GM12873 (cell line): ENCODE measurements at regions not wholly inside any gene's neighbourhood (a gene's known extent, or its start where the extent isn't known, plus 50 kb on each side); places are given as distances from the start of the nearest gene placed in this dataset.

ENCODE experiments used
- CTCF ChIP-seq: IDR thresholded peaks from 2 replicates; pipeline ENCODE4 v1.5.1; 2012; ENCODE audit warnings: low read depth, mild to moderate bottlenecking, moderate library complexity, low read length, control low read depth; ENCODE audit not compliant: insufficient read depth; ENCODE audit errors: missing control alignments

GRCh38 chr6:91042656-91043055 lies 455.8 kb upstream of the MAP3K7 start:
- TF ChIP-seq CTCF, result no peak

- no peak for TF ChIP-seq CTCF
Measured at GRCh38 chr6:91033964-91034363, 447.1 kb upstream of the MAP3K7 start.

GRCh38 chr6:91031581-91031980 lies 444.7 kb upstream of the MAP3K7 start:
- no peak for TF ChIP-seq CTCF

GRCh38 chr6:91029211-91029610 lies 442.3 kb upstream of the MAP3K7 start:
- no peak for TF ChIP-seq CTCF

GRCh38 chr6:91023529-91023928 lies 436.7 kb upstream of the MAP3K7 start:
- TF ChIP-seq CTCF, result no peak

GRCh38 chr6:91020744-91021143 lies 433.9 kb upstream of the MAP3K7 start:
- TF ChIP-seq CTCF, result no peak

- TF ChIP-seq CTCF, result no peak
Measured at GRCh38 chr6:91018586-91018985, 431.7 kb upstream of the MAP3K7 start.
